ENCODE measurements at regions not wholly inside any gene's neighbourhood (a gene's known extent, or its start where the extent isn't known, plus 50 kb on each side); places are given as distances from the start of the nearest gene placed in this dataset.
"Not testable (repeated sequence)": the region's sequence is repeated elsewhere in the genome, so short reads cannot be mapped to it uniquely, and the experiment has no call there.

GRCh38 chrY:12212394-12212793 lies 488.6 kb upstream of the USP9Y start:
- DNase-seq, result no peak

- DNase-seq, result no peak
Observed at GRCh38 chrY:12215564-12216022, 485.4 kb upstream of the USP9Y start.

GRCh38 chrY:12230921-12231320 lies 470.1 kb upstream of the USP9Y start:
- DNase-seq, result no peak

- DNase-seq, result no peak
Observed at GRCh38 chrY:12236399-12236798, 464.6 kb upstream of the USP9Y start.

- not testable (repeated sequence) for DNase-seq
Observed at GRCh38 chrY:12240326-12240725, 460.7 kb upstream of the USP9Y start.

- no peak for DNase-seq
Observed at GRCh38 chrY:12244146-12244545, 456.9 kb upstream of the USP9Y start.

GRCh38 chrY:12253756-12254155 lies 447.3 kb upstream of the USP9Y start:
- no peak for DNase-seq

- DNase-seq, result no peak
Observed at GRCh38 chrY:12271162-12271561, 429.9 kb upstream of the USP9Y start.

GRCh38 chrY:12285608-12286007 lies 415.4 kb upstream of the USP9Y start:
- no peak for DNase-seq

GRCh38 chrY:12288919-12289318 lies 412.1 kb upstream of the USP9Y start:
- DNase-seq, result no peak

GRCh38 chrY:12289415-12289814 lies 411.6 kb upstream of the USP9Y start:
- no peak for DNase-seq

GRCh38 chrY:12292542-12292941 lies 408.5 kb upstream of the USP9Y start:
- no peak for DNase-seq

GRCh38 chrY:12296460-12296859 lies 404.6 kb upstream of the USP9Y start:
- DNase-seq, result no peak

GRCh38 chrY:12299796-12300195 lies 401.2 kb upstream of the USP9Y start:
- not testable (repeated sequence) for DNase-seq

GRCh38 chrY:12303464-12303863 lies 397.6 kb upstream of the USP9Y start:
- DNase-seq, result no peak

- DNase-seq, result no peak
Observed at GRCh38 chrY:12305456-12305855, 395.6 kb upstream of the USP9Y start.

GRCh38 chrY:12309212-12309611 lies 391.8 kb upstream of the USP9Y start:
- DNase-seq, result no peak

- DNase-seq, result no peak
Observed at GRCh38 chrY:12310832-12311231, 390.2 kb upstream of the USP9Y start.

GRCh38 chrY:12327751-12328150 lies 373.3 kb upstream of the USP9Y start:
- no peak for DNase-seq

GRCh38 chrY:12331917-12332316 lies 369.1 kb upstream of the USP9Y start:
- DNase-seq, result not testable (repeated sequence)

- no peak for DNase-seq
Observed at GRCh38 chrY:12343211-12343610, 357.8 kb upstream of the USP9Y start.

- no peak for DNase-seq
Observed at GRCh38 chrY:12348181-12348580, 352.9 kb upstream of the USP9Y start.

GRCh38 chrY:12357204-12357603 lies 343.8 kb upstream of the USP9Y start:
- no peak for DNase-seq

GRCh38 chrY:12357655-12358054 lies 343.4 kb upstream of the USP9Y start:
- no peak for DNase-seq

- no peak for DNase-seq
Observed at GRCh38 chrY:12358337-12358736, 342.7 kb upstream of the USP9Y start.

- no peak for DNase-seq
Observed at GRCh38 chrY:12359867-12360266, 341.2 kb upstream of the USP9Y start.

Data from activated CD4-positive, alpha-beta T cell treated with anti-CD3 and anti-CD28 coated beads for 1 hour (primary cell).